Endothelial cell of umbilical vein (primary cell): ENCODE measurements at regions not wholly inside any gene's neighbourhood (a gene's known extent, or its start where the extent isn't known, plus 50 kb on each side); places are given as distances from the start of the nearest gene placed in this dataset.

Source experiments
- BruUV-seq: library from RNA; stranded (reverse); fragments of 400-500 nt; replicated peaks from 2 replicates; lab custom pipeline; 2021; lab: Mats Ljungman, UMichigan
- CTCF ChIA-PET: fragments of 300-600, 350-600 bp; sonication (Branson Sonifier 250); formaldehyde crosslinking; loops from one replicate; lab custom pipeline; 2021; ENCODE audit warnings: antibody characterized with exemption, inconsistent platforms; lab: Charles Lee
- POLR2A ChIA-PET: fragments of 300-600, 350-600 bp; sonication (Branson Sonifier 250); formaldehyde crosslinking; loops from one replicate; lab custom pipeline; 2021; ENCODE audit warnings: antibody characterized with exemption, inconsistent platforms; lab: Charles Lee
- DNase-seq: peaks from one replicate; pipeline ENCODE4 v3.0.0-alpha.2; 2011; ENCODE audit warnings: low read depth, low spot score
- FAIRE-seq: peaks from 2 replicates; lab custom pipeline; 2011; peaks lifted over from hg19 to GRCh38; lab: Jason Lieb, UNC
- H2AFZ ChIP-seq: 2 replicates; pipeline ENCODE4 v1.6.0; 2012; ENCODE audit warnings: low read depth, low read length, control low read depth, inconsistent platforms
- H3K27ac ChIP-seq: 2 replicates; pipeline ENCODE4 v1.5.1; 2011; ENCODE audit warnings: low read depth, mild to moderate bottlenecking, control low read depth, low read length, moderate library complexity; ENCODE audit not compliant: insufficient read depth
- H3K27me3 ChIP-seq, 2 experiments: 2 replicates each; pipeline versions ENCODE4 v1.6.0 to v1.6.1; 2011; ENCODE audit warnings: low read length in 2 of 2, mixed read lengths in 1 of 2; ENCODE audit not compliant: control insufficient read depth in 2 of 2, insufficient read depth in 2 of 2
- H3K36me3 ChIP-seq, 2 experiments: 2 replicates in 1 of 2; 3 replicates in 1 of 2; pipeline ENCODE4 v1.5.1; 2011; ENCODE audit warnings: low read length in 2 of 2, mild to moderate bottlenecking in 1 of 2, moderate library complexity in 1 of 2; ENCODE audit not compliant: control insufficient read depth in 2 of 2, insufficient read depth in 2 of 2; ENCODE audit errors: extremely low read depth in 1 of 2
- H3K4me1 ChIP-seq: 3 replicates; pipeline ENCODE4 v1.5.1; 2011; ENCODE audit warnings: mild to moderate bottlenecking, low read length; ENCODE audit not compliant: control insufficient read depth, insufficient read depth; ENCODE audit errors: extremely low read depth
- H3K4me2 ChIP-seq: 2 replicates; pipeline ENCODE4 v1.6.1; 2011; ENCODE audit warnings: low read length, control low read depth, mixed read lengths; ENCODE audit not compliant: insufficient read depth
- H3K4me3 ChIP-seq, 3 experiments: fragments of 200-600 bp in 1 of 3; sonication (generic), shearing (Covaris generic) in 1 of 3; replicated peaks in 1 of 3; 2 replicates each; pipeline ENCODE4 v1.5.1; 2011 to 2016; ENCODE audit warnings: control low read depth in 3 of 3, low read length in 3 of 3, mild to moderate bottlenecking in 2 of 3, inconsistent platforms in 1 of 3, low read depth in 1 of 3, moderate library complexity in 1 of 3; ENCODE audit not compliant: insufficient read depth in 1 of 3
- H3K79me2 ChIP-seq: 2 replicates; pipeline ENCODE4 v1.6.0; 2012; ENCODE audit warnings: low read length, inconsistent platforms; ENCODE audit not compliant: control insufficient read depth, insufficient read depth
- H3K9ac ChIP-seq: replicated peaks from 2 replicates; pipeline ENCODE3; 2011; ENCODE audit warnings: low read length, control low read depth; ENCODE audit not compliant: insufficient read depth; ENCODE audit errors: extremely low read depth
- H3K9me1 ChIP-seq: replicated peaks from 3 replicates; pipeline ENCODE4 v1.6.0; 2011; ENCODE audit warnings: mild to moderate bottlenecking, low read length; ENCODE audit not compliant: control insufficient read depth, insufficient read depth; ENCODE audit errors: extremely low read depth
- H3K9me3 ChIP-seq: replicated peaks from 2 replicates; pipeline ENCODE4 v1.5.1; 2012; ENCODE audit warnings: low read length, inconsistent platforms; ENCODE audit not compliant: control insufficient read depth, insufficient read depth
- H4K20me1 ChIP-seq: replicated peaks from 2 replicates; pipeline ENCODE3; 2011; ENCODE audit warnings: mild to moderate bottlenecking, low read length; ENCODE audit not compliant: control insufficient read depth, insufficient read depth; ENCODE audit errors: extremely low read depth
- EZH2 ChIP-seq: IDR thresholded peaks from 2 replicates; pipeline ENCODE4 v1.6.1; 2012; ENCODE audit warnings: borderline replicate concordance, low read depth, mild to moderate bottlenecking, moderate library complexity, low read length, inconsistent platforms; ENCODE audit not compliant: severe bottlenecking
- FOS ChIP-seq: IDR thresholded peaks from 2 replicates; pipeline ENCODE4 v1.6.1; 2011; ENCODE audit warnings: mild to moderate bottlenecking, low read length, moderate library complexity, borderline replicate concordance; ENCODE audit not compliant: insufficient read depth
- JUN ChIP-seq: IDR thresholded peaks from 2 replicates; pipeline ENCODE4 v1.6.1; 2011; ENCODE audit warnings: borderline replicate concordance, low read depth; ENCODE audit not compliant: insufficient read length, insufficient read depth
- MYC ChIP-seq: IDR thresholded peaks from one replicate; pipeline ENCODE4 v1.6.1; 2011; ENCODE audit warnings: mild to moderate bottlenecking, low read depth, low read length
- POLR2A ChIP-seq: IDR thresholded peaks from 2 replicates; pipeline ENCODE4 v1.6.1; 2012; ENCODE audit warnings: low read depth, mild to moderate bottlenecking, control low read depth, low read length
- dilution Hi-C: fragments of 300-500 bp; cut with MboI; formaldehyde crosslinking; loops from one replicate; pipeline ENCODE4 v1.15.0; 2019; ENCODE audit warnings: low sequenced_read_pairs; ENCODE audit not compliant: extremely low pct_ligation_motif_present
- intact Hi-C: fragments of 100-400 bp; cut with micrococcal nuclease; formaldehyde crosslinking; loops from one replicate; pipeline ENCODE4 v1.10.0; 2022
- TF ChIP-seq, protein P1 (sequence below): IDR thresholded peaks from 2 replicates; pipeline ENCODE4 v1.6.1; 2011; ENCODE audit not compliant: insufficient read depth, insufficient read length
- TF ChIP-seq, protein P2 (sequence below), 2 donors: IDR thresholded peaks; 1 replicate in 1 of 2; 2 replicates in 1 of 2; pipeline ENCODE4 v1.5.1; 2011; ENCODE audit warnings: low read length in 2 of 2, mild to moderate bottlenecking in 2 of 2, moderate library complexity in 2 of 2, control low read depth in 1 of 2, inconsistent platforms in 1 of 2, low read depth in 1 of 2; ENCODE audit not compliant: insufficient read depth in 1 of 2; ENCODE audit errors: extremely low read depth in 1 of 2

DNA sequence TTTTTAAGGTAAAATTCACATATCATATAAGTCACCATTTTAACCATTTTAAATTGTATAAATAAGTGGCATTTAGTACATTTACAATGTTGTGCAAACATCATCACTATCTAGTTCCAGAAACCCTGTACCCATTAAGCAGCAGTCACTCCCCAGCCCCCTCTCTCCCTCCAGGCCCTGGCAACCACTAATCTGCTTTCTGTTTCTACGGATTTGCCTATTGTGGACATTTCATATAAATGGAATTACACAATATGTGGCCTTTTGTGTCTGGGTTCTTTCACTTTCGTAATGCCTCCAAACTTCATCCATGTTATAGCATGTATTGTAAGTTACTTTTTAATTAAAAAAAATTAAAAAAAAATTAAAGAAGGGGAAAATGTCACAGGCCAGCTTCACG is 58.0 kb upstream of the RAB3GAP2 start:
- Histone ChIP-seq H3K4me1 (no peaks in the 10 kb centered on the region), H2AFZ (no peak overlapping the region), H3K9me1 (no peaks in the 10 kb centered on the region), H3K36me3 (no peaks in the 10 kb centered on the region), H3K27ac (no peak overlapping the region), H3K4me3 (no peak overlapping the region), H3K9ac (no peak overlapping the region), H3K4me2 (no peak overlapping the region), H3K9me3 (no peaks in the 10 kb centered on the region), H3K79me2 (no peaks in the 10 kb centered on the region), H4K20me1 (no peaks in the 10 kb centered on the region), H3K27me3 (no peaks in the 10 kb centered on the region)
- POLR2A ChIA-PET = no interaction called here
- TF ChIP-seq JUN (no peak), FOS (no peak), MYC (no peak), POLR2A (no peak), EZH2 (no peak)
- TF ChIP-seq, protein P1, sequence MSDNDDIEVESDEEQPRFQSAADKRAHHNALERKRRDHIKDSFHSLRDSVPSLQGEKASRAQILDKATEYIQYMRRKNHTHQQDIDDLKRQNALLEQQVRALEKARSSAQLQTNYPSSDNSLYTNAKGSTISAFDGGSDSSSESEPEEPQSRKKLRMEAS = no peak
- TF ChIP-seq, protein P2, sequence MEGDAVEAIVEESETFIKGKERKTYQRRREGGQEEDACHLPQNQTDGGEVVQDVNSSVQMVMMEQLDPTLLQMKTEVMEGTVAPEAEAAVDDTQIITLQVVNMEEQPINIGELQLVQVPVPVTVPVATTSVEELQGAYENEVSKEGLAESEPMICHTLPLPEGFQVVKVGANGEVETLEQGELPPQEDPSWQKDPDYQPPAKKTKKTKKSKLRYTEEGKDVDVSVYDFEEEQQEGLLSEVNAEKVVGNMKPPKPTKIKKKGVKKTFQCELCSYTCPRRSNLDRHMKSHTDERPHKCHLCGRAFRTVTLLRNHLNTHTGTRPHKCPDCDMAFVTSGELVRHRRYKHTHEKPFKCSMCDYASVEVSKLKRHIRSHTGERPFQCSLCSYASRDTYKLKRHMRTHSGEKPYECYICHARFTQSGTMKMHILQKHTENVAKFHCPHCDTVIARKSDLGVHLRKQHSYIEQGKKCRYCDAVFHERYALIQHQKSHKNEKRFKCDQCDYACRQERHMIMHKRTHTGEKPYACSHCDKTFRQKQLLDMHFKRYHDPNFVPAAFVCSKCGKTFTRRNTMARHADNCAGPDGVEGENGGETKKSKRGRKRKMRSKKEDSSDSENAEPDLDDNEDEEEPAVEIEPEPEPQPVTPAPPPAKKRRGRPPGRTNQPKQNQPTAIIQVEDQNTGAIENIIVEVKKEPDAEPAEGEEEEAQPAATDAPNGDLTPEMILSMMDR (IDR thresholded peaks at IDR 0.05; ENCODE audit: extremely low read depth in 1 of 2, insufficient read depth in 1 of 2, low read depth in 1 of 2, low read length in 2 of 2) = no peak
- no peak for FAIRE-seq
- no peak for DNase-seq
- dilution Hi-C loops = no loop called here
- intact Hi-C loops = no loop called here
- CTCF ChIA-PET = interaction anchor here (1.5 kb wide), 1 partner anchor 34 kb away, joined by 5 read pairs; no protein-coding TSS in a partner anchor
- no TSS peak for BruUV-seq
